ENCODE measurements at regions not wholly inside any gene's neighbourhood (a gene's known extent, or its start where the extent isn't known, plus 50 kb on each side); places are given as distances from the start of the nearest gene placed in this dataset.

GRCh38 chr5:97498657-97499056 lies 315.6 kb upstream of the RIOK2 start:
- Histone ChIP-seq H3K4me2 (no peak overlapping the region), H3K4me3 (IDR thresholded peaks at IDR 0.05; ENCODE audit: insufficient read depth, low read depth, low read length) (no peak overlapping the region), H4K20me1 (ENCODE audit: insufficient read depth) (no peaks in the 10 kb centered on the region), H2AFZ (ENCODE audit: low read depth) (no peak overlapping the region), H3K4me1 (ENCODE audit: low read depth, poor library complexity, severe bottlenecking) (no peaks in the 10 kb centered on the region), H3K9ac (no peak overlapping the region), H3K27ac (no peak overlapping the region), H3K79me2 (ENCODE audit: insufficient read depth, low read depth) (no peaks in the 10 kb centered on the region), H3K27me3 (ENCODE audit: insufficient read depth, low read depth) (no peaks in the 10 kb centered on the region), H3K36me3 (ENCODE audit: insufficient read depth) (no peaks in the 10 kb centered on the region)
- no peak for TF ChIP-seq CTCF (conservative IDR thresholded peaks at IDR 0.05; ENCODE audit: low read depth, low read length)

GRCh38 chr5:97499605-97500004 lies 316.6 kb upstream of the RIOK2 start:
- Histone ChIP-seq H3K36me3 (ENCODE audit: insufficient read depth) (no peaks in the 10 kb centered on the region), H3K9ac (no peak overlapping the region), H3K27me3 (ENCODE audit: insufficient read depth, low read depth) (no peaks in the 10 kb centered on the region), H3K79me2 (ENCODE audit: insufficient read depth, low read depth) (no peaks in the 10 kb centered on the region), H3K4me3 (IDR thresholded peaks at IDR 0.05; ENCODE audit: insufficient read depth, low read depth, low read length) (no peak overlapping the region), H3K4me1 (ENCODE audit: low read depth, poor library complexity, severe bottlenecking) (no peaks in the 10 kb centered on the region), H3K27ac (no peak overlapping the region), H2AFZ (ENCODE audit: low read depth) (no peak overlapping the region), H3K4me2 (no peak overlapping the region), H4K20me1 (ENCODE audit: insufficient read depth) (no peaks in the 10 kb centered on the region)
- TF ChIP-seq CTCF (conservative IDR thresholded peaks at IDR 0.05; ENCODE audit: low read depth, low read length) = no peak

- H3K4me2 ChIP-seq = no peak overlapping the region
- H3K9ac ChIP-seq = no peak overlapping the region
- H3K4me1 ChIP-seq (ENCODE audit: low read depth, poor library complexity, severe bottlenecking) = no peaks in the 10 kb centered on the region
- TF ChIP-seq CTCF (conservative IDR thresholded peaks at IDR 0.05; ENCODE audit: low read depth, low read length) = no peak
- no peak overlapping the region for H2AFZ ChIP-seq (ENCODE audit: low read depth)
- H3K36me3 ChIP-seq (ENCODE audit: insufficient read depth) = no peaks in the 10 kb centered on the region
- H3K79me2 ChIP-seq (ENCODE audit: insufficient read depth, low read depth) = no peaks in the 10 kb centered on the region
- no peak overlapping the region for H3K4me3 ChIP-seq (IDR thresholded peaks at IDR 0.05; ENCODE audit: insufficient read depth, low read depth, low read length)
- no peak overlapping the region for H3K27ac ChIP-seq
- no peaks in the 10 kb centered on the region for H4K20me1 ChIP-seq (ENCODE audit: insufficient read depth)
- no peaks in the 10 kb centered on the region for H3K27me3 ChIP-seq (ENCODE audit: insufficient read depth, low read depth)
Observed at GRCh38 chr5:97501286-97501964, 318.4 kb upstream of the RIOK2 start.

- Histone ChIP-seq H3K27me3 (ENCODE audit: insufficient read depth, low read depth) (no peaks in the 10 kb centered on the region), H3K27ac (no peak overlapping the region), H3K4me2 (no peak overlapping the region), H3K4me3 (IDR thresholded peaks at IDR 0.05; ENCODE audit: insufficient read depth, low read depth, low read length) (no peak overlapping the region), H3K4me1 (ENCODE audit: low read depth, poor library complexity, severe bottlenecking) (no peaks in the 10 kb centered on the region), H3K79me2 (ENCODE audit: insufficient read depth, low read depth) (no peaks in the 10 kb centered on the region), H3K9ac (no peak overlapping the region), H2AFZ (ENCODE audit: low read depth) (no peak overlapping the region), H3K36me3 (ENCODE audit: insufficient read depth) (no peaks in the 10 kb centered on the region), H4K20me1 (ENCODE audit: insufficient read depth) (no peaks in the 10 kb centered on the region)
- no peak for TF ChIP-seq CTCF (conservative IDR thresholded peaks at IDR 0.05; ENCODE audit: low read depth, low read length)
Observed at GRCh38 chr5:97501965-97502305, 318.9 kb upstream of the RIOK2 start.

All from KMS-11 (cell line).